DMS53 (cell line): ENCODE measurements at regions not wholly inside any gene's neighbourhood (a gene's known extent, or its start where the extent isn't known, plus 50 kb on each side); places are given as distances from the start of the nearest gene placed in this dataset.

Experiments used
- DNase-seq: peaks from one replicate; lab custom pipeline; 2025; lab: John Stamatoyannopoulos, UW

DNA sequence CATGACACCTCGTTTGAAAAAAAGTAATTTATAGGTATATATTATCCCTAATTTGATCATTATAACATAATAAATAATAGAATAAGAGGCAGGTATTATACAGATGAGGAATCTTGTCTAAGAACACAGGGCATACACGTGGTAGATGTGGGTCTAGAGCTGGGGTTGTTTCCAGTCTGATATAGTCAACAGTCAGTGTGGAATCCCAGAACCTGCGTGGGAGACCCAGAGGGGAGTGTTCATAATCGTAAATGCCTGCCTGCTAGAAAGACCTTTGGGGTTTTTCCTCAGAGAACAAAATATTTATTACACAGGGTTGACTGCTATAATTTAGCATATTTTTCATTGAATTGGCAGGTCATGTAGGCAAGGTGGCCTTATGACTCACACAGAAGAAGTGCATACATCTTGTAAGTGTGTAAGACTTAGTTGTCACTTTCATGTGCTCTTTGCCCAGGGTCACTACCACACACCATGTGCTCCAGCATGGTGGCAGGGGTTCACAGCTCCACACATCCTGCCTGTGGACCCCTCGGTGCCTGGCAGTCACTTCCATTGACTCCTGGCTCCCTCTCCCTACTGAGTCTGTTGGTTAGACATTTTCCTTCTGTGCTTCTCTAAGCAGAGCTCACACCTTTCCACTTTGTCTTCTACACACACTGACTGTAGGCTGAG, 94.9 kb upstream of the IKZF1 start:
- no peak for DNase-seq

DNA sequence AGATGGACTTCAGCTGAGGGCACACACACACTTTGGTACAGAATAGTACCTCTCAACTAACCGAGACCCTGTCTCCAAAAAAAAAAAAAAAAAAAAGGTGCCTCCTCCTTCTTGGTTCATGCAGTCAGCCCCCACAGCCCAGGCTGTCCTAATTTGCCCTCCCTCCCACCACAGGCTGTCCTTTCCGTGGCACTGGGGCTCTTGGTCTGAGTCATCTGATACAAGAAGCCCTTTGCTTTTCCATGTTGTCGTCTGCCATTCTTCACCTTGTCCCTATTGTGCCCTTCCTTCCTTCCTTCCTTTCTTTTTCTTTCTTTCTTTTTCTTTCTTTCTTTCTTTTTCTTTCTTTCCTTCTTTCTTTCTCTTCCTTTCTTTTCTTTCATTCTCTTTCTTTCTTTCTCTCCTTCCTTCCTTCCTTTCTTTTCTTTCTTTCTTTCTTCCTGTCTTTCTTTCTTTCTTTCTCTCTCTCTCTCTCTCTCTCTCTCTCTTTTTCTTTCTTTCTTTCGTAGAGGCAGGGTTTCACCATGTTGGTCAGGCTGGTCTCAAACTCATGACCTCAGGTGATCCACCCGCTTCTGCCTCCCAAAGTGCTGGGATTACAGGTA, 96.0 kb upstream of the IKZF1 start:
- DNase-seq: no peak

DNA sequence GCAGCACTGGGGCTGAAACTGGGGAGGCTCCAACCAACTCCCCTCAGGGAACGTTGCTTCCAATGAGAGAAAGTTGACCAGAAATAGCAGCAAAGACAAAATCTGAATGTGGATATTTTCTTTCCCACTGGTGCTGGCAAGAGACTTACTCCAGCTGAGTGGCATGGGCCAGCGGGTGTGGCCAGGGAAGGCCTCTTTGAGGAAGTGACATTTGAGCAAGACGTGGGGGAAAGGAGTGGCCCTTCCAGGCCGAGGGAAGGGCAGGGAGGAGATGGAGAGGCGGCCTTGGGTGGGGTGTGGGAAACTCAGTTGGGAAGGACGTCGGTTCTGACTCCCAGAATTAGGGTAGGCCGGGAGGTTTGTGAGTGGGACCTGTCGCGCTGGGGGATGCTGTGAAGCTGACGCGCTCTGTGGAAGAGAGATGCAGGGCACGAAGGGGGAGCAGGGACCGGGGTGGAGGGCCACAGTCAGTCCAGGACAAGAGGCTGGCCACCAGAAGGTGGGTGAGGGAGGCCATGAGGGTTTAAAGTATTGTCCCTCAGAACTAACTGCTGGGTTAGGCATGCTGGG, 96.7 kb upstream of the IKZF1 start:
- no peak for DNase-seq

DNA sequence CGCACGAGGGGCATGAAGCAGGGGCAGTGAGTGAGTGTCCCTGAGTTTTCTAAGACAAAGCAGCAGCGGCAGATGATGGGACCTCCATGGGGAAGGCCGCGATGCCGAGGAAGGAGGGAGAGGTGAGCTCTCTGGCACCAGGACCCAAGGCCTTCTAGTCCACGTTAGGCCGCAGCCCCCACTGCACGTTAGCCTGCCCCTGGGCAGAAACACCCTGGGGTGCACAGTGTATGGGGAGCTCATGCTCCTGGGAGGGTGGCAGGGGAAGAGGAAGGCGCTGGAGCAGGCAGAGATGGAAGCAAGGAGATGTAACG, 97.3 kb upstream of the IKZF1 start:
- DNase-seq: no peak

DNA sequence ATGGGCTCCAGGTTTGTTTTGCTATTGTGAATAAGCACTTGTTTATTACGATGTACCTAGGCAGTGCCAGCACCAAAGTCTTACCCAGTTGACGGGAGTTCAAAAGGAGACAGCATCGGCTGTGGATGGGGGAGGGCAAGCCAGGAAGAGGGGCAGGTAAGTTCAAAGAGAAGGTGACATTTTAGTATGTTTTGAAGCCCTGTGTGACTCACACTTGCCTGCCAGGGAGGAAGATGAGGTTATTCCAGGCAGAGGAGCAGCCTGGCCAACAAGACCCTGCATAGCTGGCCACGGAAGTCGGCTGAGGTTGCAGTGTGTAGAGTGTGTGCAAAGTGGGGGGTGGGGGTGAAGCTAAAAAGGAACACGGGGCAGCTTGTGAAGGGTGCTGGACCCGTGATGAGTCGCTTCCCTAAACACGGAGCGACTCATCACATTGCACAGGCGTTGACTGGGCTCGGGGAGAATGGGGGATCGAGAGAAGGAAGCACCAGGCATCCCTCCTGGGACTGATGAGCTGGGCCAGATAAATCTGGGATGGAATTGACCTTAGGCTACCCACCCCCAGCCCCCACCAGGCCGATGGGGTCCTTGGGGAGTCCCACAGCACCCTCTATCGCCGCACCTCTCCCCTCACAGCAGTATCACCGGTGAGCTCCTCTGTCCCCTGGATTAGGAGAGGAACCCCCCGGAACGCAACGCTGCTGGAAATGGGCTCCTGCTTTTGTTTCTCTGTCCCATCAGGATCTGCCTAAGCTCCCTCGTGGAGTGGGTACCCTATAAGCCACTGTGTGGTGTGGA, 97.9 kb upstream of the IKZF1 start:
- peak; percentile 54 for DNase-seq

DNA sequence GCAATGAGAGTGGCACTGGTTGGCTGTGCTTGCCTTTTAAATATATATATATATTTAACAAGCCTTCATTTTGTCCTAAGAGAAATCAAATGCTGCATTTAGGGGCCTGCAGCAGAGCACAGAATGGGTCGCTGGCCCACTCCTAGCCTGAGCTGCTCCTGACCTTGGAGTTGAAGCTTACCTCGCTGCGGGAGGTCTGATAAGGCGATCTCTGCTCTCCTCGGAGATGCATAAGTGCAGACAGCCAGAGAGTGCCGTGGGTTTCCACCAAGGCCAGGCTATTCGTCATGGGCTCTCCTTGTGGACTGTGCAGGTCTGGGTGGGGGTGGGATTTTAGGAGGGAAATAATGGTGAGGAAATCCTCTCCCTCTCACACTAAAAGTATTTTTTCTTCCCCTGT, 99.5 kb upstream of the IKZF1 start:
- no peak for DNase-seq

DNA sequence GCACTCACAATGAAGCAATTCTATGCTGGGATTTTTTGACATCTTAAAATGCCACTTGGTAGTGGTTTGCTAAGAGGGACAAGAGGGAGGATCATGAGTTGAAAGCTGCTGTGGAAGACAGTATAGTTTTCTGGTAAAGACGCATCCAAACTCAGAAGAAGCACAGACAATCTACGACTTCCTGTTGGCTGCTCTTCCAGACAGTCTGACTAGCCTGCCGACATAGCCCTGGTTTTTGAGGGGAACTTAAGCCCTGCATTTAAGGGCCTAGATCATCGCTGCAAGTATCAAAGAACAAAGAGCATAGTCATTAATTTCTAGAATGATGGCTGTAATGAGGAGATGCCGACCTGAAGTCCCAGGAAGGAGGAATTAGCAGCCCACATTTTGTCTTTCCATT, 99.9 kb upstream of the IKZF1 start:
- no peak for DNase-seq

DNA sequence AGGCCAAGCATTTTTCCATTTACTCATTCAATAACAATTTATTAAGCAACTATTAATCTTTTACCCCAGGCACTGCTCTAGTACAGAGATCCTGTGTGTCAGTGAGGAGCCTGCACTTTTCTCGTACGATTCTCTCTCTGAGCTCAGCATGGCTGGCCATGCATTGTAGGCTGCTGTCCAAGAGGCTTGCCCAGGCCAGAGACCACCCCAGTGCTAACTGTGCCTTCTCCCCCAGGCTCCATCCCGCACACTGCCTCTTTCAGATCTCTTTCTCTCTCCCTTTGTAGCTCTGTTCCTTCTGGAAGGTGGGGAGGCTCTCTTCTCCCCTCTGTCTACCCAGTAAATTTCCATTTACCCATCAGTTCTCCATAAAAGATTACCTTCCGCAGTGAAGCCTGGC, 101.0 kb upstream of the IKZF1 start:
- DNase-seq: no peak

DNA sequence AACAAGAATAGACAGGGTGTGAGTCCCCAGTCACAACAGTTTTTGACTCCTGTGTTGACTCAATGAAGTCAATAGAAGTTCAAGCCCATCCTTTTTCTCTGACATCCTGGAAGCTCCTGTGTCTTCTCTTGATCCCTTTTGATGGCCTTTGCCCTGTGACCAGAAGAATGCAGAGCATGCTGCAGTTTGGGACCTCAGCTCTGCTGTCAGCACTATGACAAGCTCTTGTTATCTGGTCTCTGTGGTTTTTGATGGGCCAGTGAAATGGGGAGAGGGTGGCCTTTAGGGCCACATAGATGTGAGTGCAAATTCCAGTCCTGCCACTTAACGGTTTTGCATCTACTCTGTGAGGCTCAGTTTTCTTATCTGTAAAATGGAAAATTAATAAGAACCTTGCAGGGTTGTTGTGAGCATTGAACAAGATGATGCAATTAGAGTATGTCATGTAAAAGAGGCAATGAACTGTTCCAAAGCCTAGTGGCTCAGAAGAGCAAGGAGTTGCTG, 102.4 kb upstream of the IKZF1 start:
- no peak for DNase-seq

DNA sequence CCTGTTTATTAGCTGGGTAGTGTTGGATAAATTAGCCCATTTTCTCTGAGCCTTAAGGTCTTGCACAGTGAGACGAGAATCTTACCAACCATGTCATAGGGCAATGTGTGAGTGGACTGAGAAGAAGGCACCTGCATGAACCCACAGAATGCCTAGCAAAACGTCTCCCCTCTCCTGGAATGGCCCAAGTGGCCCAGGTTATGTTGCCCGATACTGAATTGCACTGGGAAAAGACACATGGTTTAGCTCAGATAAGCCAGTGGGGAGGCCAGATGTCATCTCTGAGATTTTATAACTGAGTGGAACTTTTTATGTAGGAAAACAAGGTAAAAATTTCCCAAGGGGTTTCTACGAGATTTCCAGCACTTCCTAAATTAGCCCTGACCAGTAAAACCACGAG, 104.7 kb upstream of the IKZF1 start:
- DNase-seq: no peak

DNA sequence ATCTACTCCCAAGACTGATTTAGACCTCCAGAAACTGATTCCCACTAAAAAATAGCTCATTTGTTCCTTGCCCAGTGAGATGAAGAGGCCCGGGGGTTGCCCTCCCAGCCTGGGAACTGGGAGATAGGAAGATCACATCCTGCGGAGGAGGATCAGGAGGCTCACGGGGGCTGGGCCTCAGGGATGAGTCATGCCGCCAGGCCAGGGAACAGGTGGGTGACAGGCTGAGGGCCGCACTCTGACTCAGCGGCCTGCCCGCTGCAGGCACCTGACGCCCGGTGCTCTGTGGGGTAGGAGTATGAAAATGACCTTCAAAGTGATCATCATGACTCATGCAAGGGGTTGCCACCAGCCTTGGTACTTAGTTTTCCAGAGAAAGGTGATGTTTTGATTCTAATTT, 104.5 kb upstream of the ZPBP start:
- peak; percentile 98 for DNase-seq

DNA sequence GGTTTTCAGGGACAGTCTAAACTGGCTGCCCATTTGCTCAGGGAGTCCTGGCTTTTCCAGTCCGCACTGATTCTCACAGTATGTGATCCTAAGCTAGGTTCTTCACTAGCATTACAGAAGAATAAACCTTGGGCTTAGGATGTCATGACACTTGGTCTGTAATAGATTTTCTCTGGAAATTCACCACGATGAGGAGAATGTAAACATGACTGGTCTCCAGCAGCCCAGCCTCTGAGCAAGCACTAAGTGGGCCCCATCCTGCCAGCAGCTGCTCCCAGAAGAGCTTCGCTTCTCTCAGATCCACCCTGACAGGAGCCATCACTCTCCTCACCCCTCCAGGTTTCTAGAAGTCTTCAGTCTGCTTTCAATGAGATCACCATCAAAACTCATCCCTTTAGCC, 103.7 kb upstream of the ZPBP start:
- peak; percentile 75 for DNase-seq

DNA sequence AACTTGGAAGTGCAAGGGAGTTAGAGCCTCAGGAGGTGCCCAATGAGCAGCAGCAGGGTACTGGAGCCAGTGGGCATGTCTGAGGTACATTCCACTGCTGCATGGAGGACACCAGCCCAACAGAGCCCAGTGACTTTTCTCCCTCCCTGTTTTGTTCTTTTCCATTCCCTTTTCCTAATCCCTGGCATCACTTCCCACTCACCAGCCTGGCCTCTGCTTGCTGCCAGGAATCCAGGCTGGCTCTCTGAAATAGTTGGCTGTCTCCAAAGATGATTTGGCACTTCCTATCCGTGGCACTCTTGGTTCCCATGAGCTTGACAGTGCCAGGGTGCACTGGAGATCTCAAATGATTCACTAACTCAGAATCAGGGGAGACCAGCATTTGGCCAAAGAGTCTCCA, 97.7 kb upstream of the ZPBP start:
- no peak for DNase-seq

DNA sequence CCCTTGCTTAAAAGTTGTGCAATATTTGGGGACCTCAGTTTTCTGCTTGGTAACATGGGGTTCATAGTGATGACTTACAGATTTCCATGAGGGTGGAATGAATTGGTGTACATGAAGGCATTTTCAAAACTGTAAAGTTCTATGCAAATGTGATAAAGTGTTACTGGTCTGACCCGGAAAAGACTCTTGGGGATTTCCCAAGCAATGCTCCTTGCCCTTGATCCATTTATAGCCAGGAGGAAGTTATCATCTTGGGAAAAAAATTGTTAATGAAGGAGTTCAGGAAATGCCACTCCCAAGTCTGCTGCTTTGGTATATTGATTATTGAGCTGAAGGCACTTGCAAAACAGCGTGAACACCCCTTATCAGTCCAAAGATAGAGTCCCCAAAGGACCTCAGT, 96.3 kb upstream of the ZPBP start:
- DNase-seq: no peak

DNA sequence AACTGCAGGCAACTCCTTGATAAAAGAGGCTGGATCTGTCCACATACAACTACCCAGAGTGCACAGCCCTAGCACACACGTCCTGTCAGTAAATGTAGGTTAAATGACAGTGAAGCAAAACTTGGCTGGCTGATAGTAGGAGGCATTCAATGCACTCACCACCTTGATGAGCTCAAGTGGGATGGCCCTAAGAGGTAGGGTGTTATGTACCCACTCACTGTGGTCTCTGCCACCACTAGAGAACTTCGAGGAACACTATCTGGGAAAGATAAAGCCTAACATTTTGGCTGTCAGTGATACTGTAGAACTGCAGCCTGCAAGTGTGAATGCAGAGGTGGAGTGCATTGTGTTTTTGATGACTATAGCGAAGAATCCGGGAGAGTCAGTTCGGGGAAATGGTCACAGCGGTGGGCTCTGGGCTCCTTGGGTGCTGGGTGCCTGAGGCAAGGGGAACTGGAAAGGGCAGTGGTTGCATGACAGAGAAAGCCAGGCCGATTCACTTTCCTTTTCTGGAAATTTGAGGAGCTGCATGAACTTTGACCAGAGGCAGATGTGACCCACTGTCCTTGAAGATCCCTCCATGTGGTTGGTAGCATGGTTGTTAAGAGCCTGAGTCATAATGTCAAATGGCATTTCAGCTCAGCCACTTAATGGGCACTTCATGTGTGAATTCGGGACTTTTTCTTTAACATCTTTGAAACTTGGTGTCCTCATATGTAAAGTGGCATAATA, 93.1 kb upstream of the ZPBP start:
- peak; percentile 60 for DNase-seq

DNA sequence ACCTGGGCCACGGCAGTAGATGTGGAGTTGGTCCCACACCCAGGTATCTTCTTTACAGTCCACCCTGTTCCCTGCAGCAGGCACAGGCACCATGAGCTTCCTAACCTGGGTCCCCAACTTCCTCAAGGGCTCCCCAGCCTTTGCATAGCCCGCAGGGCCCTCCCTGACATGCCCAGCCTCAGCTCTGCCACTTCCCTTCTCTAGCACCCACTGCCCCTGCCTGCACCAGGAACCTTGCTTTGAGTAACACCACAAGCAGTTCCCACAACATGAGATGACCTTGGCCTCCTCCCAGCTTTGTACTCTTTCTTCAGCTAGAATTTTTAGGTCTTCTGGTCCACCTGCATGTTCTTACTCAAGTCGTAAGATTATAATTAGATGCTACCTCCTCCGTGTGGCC, 92.2 kb upstream of the ZPBP start:
- DNase-seq: no peak

DNA sequence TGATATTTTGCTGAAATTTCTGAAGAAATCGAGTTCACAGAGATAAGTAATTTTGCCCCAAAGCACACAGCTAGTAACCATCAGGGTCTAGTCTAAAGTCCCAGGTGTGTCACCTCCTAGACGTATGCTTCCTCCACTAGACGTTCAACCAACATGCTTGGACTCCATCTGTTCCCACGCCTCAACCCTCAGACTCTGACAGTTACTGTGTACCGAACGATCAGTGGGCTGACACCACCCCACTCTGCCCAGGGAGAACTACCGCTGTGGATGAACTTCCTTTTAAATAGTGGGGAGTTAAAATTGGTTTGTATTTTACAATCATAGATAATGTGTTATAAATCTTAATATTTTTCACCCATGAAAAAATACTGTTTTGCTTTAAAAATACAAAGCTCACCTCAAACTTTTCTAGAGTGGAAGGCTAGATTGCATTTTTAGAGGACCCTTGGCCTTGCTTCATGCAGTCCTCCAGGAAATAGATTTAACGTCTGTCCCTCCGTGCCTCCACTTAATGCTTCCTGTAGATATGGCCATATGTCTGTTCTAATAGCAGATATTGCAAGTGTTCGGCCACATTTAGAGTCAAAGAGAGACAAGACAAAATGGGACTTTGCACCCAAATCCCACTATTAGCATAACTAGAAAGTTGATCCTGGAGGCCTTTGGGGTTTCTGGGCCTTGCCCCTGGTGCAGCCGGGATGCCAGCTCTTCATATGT, 91.4 kb upstream of the ZPBP start:
- DNase-seq: no peak

DNA sequence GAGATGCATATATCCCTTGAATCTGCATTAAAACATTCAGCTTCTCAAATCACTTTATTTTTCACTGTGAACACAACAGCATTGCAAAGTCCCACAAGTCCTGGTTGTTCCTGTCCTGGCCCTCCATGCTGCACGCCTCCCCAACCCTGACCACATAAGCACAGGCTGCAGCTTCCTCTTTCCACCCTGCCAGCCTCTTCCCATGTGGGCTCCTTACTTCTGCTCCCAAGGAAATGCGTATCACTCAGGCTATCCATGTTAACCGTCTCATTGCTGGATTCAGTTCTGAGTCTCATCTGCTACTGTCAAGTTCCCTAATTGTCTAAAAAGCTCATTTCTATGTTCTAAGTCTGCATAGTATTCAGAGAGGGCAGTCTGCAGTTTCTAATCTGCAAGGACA, 89.7 kb upstream of the ZPBP start:
- no peak for DNase-seq

DNA sequence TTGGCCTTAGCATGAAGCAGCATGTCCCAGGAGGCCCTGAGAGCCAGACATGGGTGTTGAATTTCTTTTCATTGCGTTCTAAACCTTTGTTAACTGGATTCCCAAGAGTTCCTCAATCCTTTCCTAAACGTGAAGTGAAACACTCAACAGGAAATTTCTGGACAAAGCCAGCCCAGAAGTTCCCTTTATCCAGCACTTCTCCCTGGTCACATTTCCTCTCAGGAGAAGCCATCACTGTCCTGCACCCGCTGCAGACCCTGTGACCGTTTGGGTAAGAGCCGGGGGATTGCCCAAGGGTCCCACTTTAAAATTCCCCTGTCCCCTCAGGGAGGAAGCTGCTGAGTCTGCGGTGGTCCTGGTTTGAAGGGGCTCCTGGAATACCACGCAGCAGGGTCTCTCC, 88.0 kb upstream of the ZPBP start:
- DNase-seq: no peak

DNA sequence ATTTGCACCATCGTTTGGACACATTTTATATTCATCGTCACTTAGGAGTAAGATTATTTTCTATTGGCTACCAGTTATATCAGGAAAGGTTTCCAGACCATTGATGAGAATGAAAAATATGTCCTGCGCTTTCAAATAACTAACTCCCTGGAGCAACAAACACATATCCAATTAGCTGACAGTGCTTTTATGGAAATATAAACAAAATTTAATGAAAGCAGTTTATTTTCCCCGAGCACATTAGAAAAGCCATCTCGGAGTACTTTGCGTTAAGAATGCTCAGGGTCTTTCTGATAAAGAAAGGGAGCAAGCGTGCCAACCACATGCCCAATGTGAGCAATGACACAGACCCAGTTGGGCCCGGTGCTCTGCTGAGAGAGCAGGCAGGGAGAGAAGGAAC, 85.1 kb upstream of the ZPBP start:
- DNase-seq: no peak

DNA sequence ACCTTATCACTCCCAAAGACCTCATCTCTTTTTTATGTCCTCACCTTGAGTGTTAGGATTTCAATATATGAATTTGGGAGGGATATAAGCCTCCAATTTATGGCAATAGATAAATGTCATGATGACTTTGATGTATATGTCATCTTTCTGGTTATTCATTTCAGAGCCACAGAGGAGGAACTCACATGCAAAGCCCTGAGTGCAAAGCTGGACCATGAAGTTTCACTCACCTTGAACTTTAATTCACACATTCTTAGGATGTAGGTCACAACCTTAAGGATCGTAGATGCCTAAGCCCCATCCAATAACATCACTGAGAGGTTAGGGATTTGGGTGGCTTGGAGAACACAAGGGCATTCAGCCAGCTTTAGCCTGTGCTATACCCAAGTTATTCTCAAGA, 81.9 kb upstream of the ZPBP start:
- no peak for DNase-seq
